HCT116 (cell line): ENCODE measurements at regions not wholly inside any gene's neighbourhood (a gene's known extent, or its start where the extent isn't known, plus 50 kb on each side); places are given as distances from the start of the nearest gene placed in this dataset.

Experiments used
- ATAC-seq: fragments of 200-7000 bp; cut with Tn5 transposase; 2 replicates; pipeline ENCODE4 v1.9.1; 2020; ENCODE audit warnings: mild to moderate bottlenecking, moderate library complexity
- BruUV-seq: library from RNA; stranded (reverse); fragments of 400-500 nt; replicated peaks from 2 replicates; lab custom pipeline; 2021; lab: Mats Ljungman, UMichigan
- CTCF ChIA-PET: fragments of 300-600 bp; sonication (Branson Sonifier 250); formaldehyde crosslinking; loops from one replicate; lab custom pipeline; 2021; ENCODE audit warnings: antibody characterized with exemption; lab: Charles Lee
- POLR2A ChIA-PET: fragments of 300-600, 350-600 bp; sonication (Branson Sonifier 250); formaldehyde crosslinking; loops from one replicate; lab custom pipeline; 2021; ENCODE audit warnings: antibody characterized with exemption; lab: Charles Lee
- RAD21 ChIA-PET, 2 experiments: fragments of 300-600 bp; sonication (Branson Sonifier 250); formaldehyde crosslinking; loops; one replicate each; lab custom pipeline; 2023; ENCODE audit warnings: low total read pairs in 2 of 2; ENCODE audit not compliant: uncharacterized antibody in 2 of 2, unreplicated experiment in 2 of 2, low non-redundant PET in 1 of 2; lab: Charles Lee
- DNase-seq: peaks from one replicate; pipeline ENCODE4 v3.0.0-alpha.2; 2010; ENCODE audit warnings: low read depth, low spot score
- H2AFZ ChIP-seq: fragments of 200-600 bp; shearing (Covaris generic), sonication (generic); 2 replicates; pipeline ENCODE4 v1.6.1; 2017; ENCODE audit warnings: low read depth, mixed run types, mixed read lengths, antibody characterized with exemption, low read length; ENCODE audit not compliant: poor library complexity, severe bottlenecking
- H3K27ac ChIP-seq: 2 replicates; pipeline ENCODE4 v1.5.1; 2012; ENCODE audit warnings: low read depth, low read length
- H3K27me3 ChIP-seq: fragments of 200-600 bp; sonication (generic); 2 replicates; pipeline ENCODE4 v1.6.1; 2016; ENCODE audit warnings: mixed run types, low read length, mixed read lengths; ENCODE audit not compliant: insufficient read depth
- H3K36me3 ChIP-seq, 2 experiments: fragments of 200-500 bp in 1 of 2; fragments of 200-600 bp in 1 of 2; sonication (Bioruptor generic) in 1 of 2; sonication (generic) in 1 of 2; 2 replicates each; pipeline versions ENCODE4 v1.5.1 to v1.6.1; 2014 to 2016; ENCODE audit warnings: low read length in 2 of 2, inconsistent platforms in 1 of 2, mixed read lengths in 1 of 2, mixed run types in 1 of 2; ENCODE audit not compliant: insufficient read depth in 2 of 2, control insufficient read depth in 1 of 2
- H3K4me1 ChIP-seq, 2 experiments: fragments of 200-600 bp in 1 of 2; sonication (generic) in 1 of 2; 2 replicates each; pipeline versions ENCODE4 v1.5.1 to v1.6.1; 2012 to 2017; ENCODE audit warnings: low read length in 2 of 2, inconsistent platforms in 1 of 2, mild to moderate bottlenecking in 1 of 2, mixed read lengths in 1 of 2, mixed run types in 1 of 2, moderate library complexity in 1 of 2; ENCODE audit not compliant: insufficient read depth in 2 of 2, control insufficient read depth in 1 of 2
- H3K4me2 ChIP-seq: fragments of 200-600 bp; sonication (generic); 2 replicates; pipeline ENCODE4 v1.6.1; 2017; ENCODE audit warnings: mixed run types, low read length, mixed read lengths
- H3K4me3 ChIP-seq, 2 experiments: fragments of 200-600 bp in 1 of 2; sonication (generic) in 1 of 2; replicated peaks in 1 of 2; 2 replicates each; pipeline ENCODE4 v1.5.1; 2011 to 2016; ENCODE audit warnings: low read length in 2 of 2, control low read depth in 1 of 2, low read depth in 1 of 2, mild to moderate bottlenecking in 1 of 2, mixed read lengths in 1 of 2, mixed run types in 1 of 2
- H3K79me2 ChIP-seq: fragments of 200-600 bp; sonication (generic); 2 replicates; pipeline ENCODE4 v1.6.1; 2017; ENCODE audit warnings: mild to moderate bottlenecking, mixed run types, low read length, moderate library complexity, mixed read lengths; ENCODE audit not compliant: insufficient read depth
- H3K9ac ChIP-seq: fragments of 200-600 bp; sonication (generic); 2 replicates; pipeline ENCODE4 v1.6.1; 2016; ENCODE audit warnings: low read length, mixed read lengths
- H3K9me2 ChIP-seq: fragments of 200-600 bp; sonication (generic), shearing (Covaris generic); 2 replicates; pipeline ENCODE4 v1.6.1; 2017; ENCODE audit warnings: mixed run types, mild to moderate bottlenecking, moderate library complexity; ENCODE audit not compliant: insufficient read depth
- H3K9me3 ChIP-seq, 2 experiments: fragments of 200-500 bp in 1 of 2; fragments of 200-600 bp in 1 of 2; sonication (Bioruptor generic) in 1 of 2; sonication (generic) in 1 of 2; 2 replicates each; pipeline ENCODE4 v1.6.1; 2014 to 2017; ENCODE audit warnings: low read length in 2 of 2, mixed read lengths in 2 of 2, inconsistent platforms in 1 of 2, low read depth in 1 of 2, mild to moderate bottlenecking in 1 of 2, mixed run types in 1 of 2, moderate library complexity in 1 of 2; ENCODE audit not compliant: control insufficient read depth in 1 of 2, insufficient read depth in 1 of 2
- H4K20me1 ChIP-seq: fragments of 200-600 bp; sonication (generic), shearing (Covaris generic); 2 replicates; pipeline ENCODE4 v1.6.1; 2017; ENCODE audit warnings: mixed run types, mild to moderate bottlenecking, moderate library complexity; ENCODE audit not compliant: insufficient read depth
- CBX3 ChIP-seq: IDR thresholded peaks from 2 replicates; pipeline ENCODE4 v1.6.1; 2012; ENCODE audit warnings: low read depth
- CEBPB ChIP-seq: IDR thresholded peaks from 2 replicates; pipeline ENCODE4 v1.6.1; 2012; ENCODE audit warnings: low read depth
- EGR1 ChIP-seq: IDR thresholded peaks from 2 replicates; pipeline ENCODE4 v1.6.1; 2012; ENCODE audit warnings: low read depth
- EZH2 ChIP-seq: fragments of 200-600 bp; sonication (generic); IDR thresholded peaks from 2 replicates; pipeline ENCODE4 v1.6.1; 2017; ENCODE audit warnings: antibody characterized with exemption, mixed run types
- JUND ChIP-seq: IDR thresholded peaks from 2 replicates; pipeline ENCODE4 v1.6.1; 2012
- POLR2A ChIP-seq: IDR thresholded peaks from 2 replicates; pipeline ENCODE4 v1.7.0; 2011; ENCODE audit warnings: borderline replicate concordance; ENCODE audit not compliant: insufficient read depth, insufficient read length; ENCODE audit errors: extremely low read depth
- SRF ChIP-seq: IDR thresholded peaks from 2 replicates; pipeline ENCODE4 v1.6.1; 2012; ENCODE audit warnings: low read depth
- TCF7L2 ChIP-seq: IDR thresholded peaks from 2 replicates; pipeline ENCODE4 v1.7.0; 2011; ENCODE audit warnings: borderline replicate concordance, inconsistent platforms; ENCODE audit not compliant: insufficient read depth, insufficient read length; ENCODE audit errors: extremely low read depth
- intact Hi-C: fragments of 100-400 bp; cut with micrococcal nuclease; formaldehyde crosslinking; loops from 2 replicates; pipeline ENCODE4 v1.10.0; 2022
- TF ChIP-seq, protein P1 (sequence below): IDR thresholded peaks from 2 replicates; pipeline ENCODE4 v1.6.1; 2012; ENCODE audit warnings: low read depth
- TF ChIP-seq, protein P2 (sequence below): IDR thresholded peaks from 2 replicates; pipeline ENCODE4 v1.6.1; 2012

GRCh38 chr5:27978322-27978721, 939.9 kb upstream of the CDH9 start:
- H3K4me3 ChIP-seq: no peak overlapping the region
- no peak for TF ChIP-seq TCF7L2
- TF ChIP-seq JUND: no peak
- TF ChIP-seq, protein P1, sequence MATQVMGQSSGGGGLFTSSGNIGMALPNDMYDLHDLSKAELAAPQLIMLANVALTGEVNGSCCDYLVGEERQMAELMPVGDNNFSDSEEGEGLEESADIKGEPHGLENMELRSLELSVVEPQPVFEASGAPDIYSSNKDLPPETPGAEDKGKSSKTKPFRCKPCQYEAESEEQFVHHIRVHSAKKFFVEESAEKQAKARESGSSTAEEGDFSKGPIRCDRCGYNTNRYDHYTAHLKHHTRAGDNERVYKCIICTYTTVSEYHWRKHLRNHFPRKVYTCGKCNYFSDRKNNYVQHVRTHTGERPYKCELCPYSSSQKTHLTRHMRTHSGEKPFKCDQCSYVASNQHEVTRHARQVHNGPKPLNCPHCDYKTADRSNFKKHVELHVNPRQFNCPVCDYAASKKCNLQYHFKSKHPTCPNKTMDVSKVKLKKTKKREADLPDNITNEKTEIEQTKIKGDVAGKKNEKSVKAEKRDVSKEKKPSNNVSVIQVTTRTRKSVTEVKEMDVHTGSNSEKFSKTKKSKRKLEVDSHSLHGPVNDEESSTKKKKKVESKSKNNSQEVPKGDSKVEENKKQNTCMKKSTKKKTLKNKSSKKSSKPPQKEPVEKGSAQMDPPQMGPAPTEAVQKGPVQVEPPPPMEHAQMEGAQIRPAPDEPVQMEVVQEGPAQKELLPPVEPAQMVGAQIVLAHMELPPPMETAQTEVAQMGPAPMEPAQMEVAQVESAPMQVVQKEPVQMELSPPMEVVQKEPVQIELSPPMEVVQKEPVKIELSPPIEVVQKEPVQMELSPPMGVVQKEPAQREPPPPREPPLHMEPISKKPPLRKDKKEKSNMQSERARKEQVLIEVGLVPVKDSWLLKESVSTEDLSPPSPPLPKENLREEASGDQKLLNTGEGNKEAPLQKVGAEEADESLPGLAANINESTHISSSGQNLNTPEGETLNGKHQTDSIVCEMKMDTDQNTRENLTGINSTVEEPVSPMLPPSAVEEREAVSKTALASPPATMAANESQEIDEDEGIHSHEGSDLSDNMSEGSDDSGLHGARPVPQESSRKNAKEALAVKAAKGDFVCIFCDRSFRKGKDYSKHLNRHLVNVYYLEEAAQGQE: no peak
- TF ChIP-seq EGR1: no peak
- TF ChIP-seq CBX3: no peak
- TF ChIP-seq EZH2: no peak
- TF ChIP-seq CEBPB: no peak
- TF ChIP-seq, protein P2, sequence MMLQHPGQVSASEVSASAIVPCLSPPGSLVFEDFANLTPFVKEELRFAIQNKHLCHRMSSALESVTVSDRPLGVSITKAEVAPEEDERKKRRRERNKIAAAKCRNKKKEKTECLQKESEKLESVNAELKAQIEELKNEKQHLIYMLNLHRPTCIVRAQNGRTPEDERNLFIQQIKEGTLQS: no peak
- TF ChIP-seq SRF: no peak
- TF ChIP-seq POLR2A: no peak
- H4K20me1 ChIP-seq: no peaks in the 10 kb centered on the region; the same call in 1 of the 2 replicates
- H3K27me3 ChIP-seq: no peaks in the 10 kb centered on the region
- ChIA-PET CTCF (no interaction called here), POLR2A (no interaction called here), RAD21 (no interaction called here)
- DNase-seq (no peak), ATAC-seq (no peak)
- H3K27ac ChIP-seq: no peak overlapping the region
- H3K9me3 ChIP-seq: peaks cover 11% of the 10 kb centered on the region in 2 experiments; a peak in 3 of 4 replicates
- intact Hi-C loops: no loop called here
- H3K4me1 ChIP-seq: no peaks in the 10 kb centered on the region
- no peak overlapping the region for H3K9ac ChIP-seq
- no peak overlapping the region for H3K4me2 ChIP-seq
- H3K9me2 ChIP-seq: no peaks in the 10 kb centered on the region
- no peaks in the 10 kb centered on the region for H3K36me3 ChIP-seq
- H3K79me2 ChIP-seq: no peaks in the 10 kb centered on the region
- BruUV-seq: no TSS peak
- H2AFZ ChIP-seq: no peak overlapping the region
